ENCODE measurements at regions not wholly inside any gene's neighbourhood (a gene's known extent, or its start where the extent isn't known, plus 50 kb on each side); places are given as distances from the start of the nearest gene placed in this dataset.

DNA sequence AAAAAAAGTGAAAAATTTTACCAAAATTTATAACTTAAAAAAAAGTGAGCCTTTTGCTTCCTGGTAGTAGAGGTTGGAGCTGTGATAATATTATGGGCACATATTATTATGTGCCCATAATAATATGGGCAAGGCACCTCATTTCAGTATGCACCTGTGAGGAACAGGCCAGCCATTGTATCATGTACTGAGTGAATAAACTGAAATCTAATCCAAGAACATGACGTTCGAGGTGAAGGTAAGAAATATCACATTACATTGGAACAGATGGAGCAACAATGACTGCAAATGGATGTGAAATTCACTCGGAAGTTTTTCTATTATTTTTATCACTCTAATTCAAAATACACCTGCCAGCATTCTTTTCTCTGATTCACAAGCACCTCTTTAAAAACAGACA lies 216.0 kb downstream of the KLF6 start:
- TF ChIP-seq, protein P1, sequence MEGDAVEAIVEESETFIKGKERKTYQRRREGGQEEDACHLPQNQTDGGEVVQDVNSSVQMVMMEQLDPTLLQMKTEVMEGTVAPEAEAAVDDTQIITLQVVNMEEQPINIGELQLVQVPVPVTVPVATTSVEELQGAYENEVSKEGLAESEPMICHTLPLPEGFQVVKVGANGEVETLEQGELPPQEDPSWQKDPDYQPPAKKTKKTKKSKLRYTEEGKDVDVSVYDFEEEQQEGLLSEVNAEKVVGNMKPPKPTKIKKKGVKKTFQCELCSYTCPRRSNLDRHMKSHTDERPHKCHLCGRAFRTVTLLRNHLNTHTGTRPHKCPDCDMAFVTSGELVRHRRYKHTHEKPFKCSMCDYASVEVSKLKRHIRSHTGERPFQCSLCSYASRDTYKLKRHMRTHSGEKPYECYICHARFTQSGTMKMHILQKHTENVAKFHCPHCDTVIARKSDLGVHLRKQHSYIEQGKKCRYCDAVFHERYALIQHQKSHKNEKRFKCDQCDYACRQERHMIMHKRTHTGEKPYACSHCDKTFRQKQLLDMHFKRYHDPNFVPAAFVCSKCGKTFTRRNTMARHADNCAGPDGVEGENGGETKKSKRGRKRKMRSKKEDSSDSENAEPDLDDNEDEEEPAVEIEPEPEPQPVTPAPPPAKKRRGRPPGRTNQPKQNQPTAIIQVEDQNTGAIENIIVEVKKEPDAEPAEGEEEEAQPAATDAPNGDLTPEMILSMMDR (conservative IDR thresholded peaks at IDR 0.05 in 1 of 2, IDR thresholded peaks at IDR 0.05 in 1 of 2; ENCODE audit: low read depth in 1 of 2, low read length in 2 of 2), result no peak
- no peak for TF ChIP-seq EZH2 (IDR thresholded peaks at IDR 0.05; ENCODE audit: low read length, missing control alignments)
